ENCODE measurements at regions not wholly inside any gene's neighbourhood (a gene's known extent, or its start where the extent isn't known, plus 50 kb on each side); places are given as distances from the start of the nearest gene placed in this dataset.
"Not testable (repeated sequence)": the region's sequence is repeated elsewhere in the genome, so short reads cannot be mapped to it uniquely, and the experiment has no call there.

DNA sequence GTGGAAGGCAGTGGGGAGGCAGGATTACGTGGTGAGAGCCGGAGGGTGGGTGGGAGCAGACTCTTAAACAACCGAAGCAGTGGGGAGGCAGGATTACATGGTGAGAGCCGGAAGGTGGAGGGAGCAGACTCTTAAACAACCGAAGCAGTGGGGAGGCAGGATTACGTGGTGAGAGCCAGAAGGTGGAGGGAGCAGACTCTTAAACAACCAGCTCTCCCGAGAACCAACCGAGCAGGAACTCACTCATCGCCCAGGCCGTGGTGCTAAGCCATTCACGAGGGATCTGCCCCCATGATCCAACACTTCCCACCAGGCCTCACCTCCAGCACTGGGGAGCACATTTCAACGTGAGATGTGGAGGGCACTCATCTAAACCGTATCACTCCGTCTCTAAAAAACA, 87.7 kb downstream of the RTP5 start:
- no peak for DNase-seq (ENCODE audit: low read depth in 2 of 2)

DNA sequence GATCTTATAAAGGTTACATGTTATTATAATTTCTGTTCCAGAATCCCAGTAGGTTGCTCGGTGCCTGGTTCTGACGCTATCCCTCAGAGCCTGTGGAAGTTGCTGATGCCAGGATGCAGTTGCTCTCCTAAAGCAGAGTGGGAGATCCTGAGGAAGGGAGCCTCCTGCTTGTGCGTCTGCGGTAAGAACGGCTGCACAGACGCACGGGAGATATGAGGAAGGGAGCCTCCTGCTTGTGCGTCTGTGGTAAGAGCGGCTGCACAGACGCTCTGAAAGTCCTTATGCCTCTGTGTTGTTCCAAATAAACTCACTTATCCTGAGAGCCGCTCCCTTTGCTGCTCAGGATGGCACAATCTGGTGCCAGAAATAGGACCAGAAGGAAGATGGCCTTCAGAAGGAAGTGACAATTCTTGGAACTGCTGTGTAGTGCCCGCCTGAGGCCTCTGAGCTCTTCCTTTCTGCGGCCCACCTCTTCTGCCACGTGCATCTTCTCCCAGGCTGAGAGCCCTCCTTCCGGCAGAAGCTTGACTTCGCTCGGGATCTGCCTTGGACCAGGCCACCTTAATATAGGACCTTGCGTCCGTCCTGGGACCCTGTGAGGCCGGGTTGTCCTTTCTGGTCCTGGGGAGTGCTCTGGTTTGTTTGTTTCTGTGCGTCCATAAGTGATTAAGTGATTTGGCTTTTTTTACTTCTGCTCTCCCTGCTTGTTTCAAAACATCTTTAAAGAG, 89.5 kb downstream of the RTP5 start:
- DNase-seq (ENCODE audit: low read depth in 2 of 2): no peak

DNA sequence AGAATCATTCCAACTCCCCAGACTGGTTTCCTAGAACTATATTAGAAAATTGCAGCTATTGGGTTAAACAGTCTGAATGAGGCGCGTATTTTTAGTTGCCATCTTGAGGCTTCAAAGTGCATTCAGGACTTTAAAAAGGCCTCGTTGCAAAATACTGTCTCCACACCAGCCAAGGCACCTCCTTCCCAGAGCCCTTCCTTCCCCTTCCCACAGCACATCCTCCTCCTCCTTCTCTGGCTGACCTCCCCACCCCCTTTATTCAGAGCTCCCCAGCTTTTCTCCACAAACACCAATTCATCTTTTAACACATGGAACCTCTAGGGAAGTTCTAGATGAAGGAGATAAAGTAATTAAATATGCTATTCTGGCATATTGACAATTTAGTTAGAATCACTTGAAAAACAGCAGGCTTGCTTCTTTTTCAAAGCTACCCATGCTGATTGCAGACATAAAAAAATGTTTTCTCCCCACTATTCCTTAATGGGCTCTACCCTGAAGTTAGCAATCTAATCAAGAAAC, 90.3 kb downstream of the RTP5 start:
- DNase-seq (ENCODE audit: low read depth in 2 of 2): no peak

DNA sequence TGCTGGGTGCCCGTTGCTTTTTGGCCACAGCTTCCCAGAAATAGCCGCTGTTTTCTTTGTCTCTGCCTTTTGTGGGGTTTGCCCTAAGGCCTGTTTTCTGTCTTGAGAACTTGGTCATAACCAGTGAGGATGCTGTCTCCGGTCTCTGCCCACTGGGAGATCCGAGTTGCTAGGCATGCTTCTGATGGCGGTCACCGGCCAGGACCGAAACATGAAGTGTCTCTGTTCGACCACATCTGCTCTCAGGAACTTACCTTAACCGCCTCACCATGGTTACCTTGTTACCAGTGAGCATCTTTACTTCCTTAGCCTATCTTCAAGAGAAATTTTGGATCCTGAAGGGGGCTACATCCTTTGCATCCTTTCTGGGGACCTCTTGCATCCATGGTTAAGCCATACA, 91.9 kb downstream of the RTP5 start:
- DNase-seq (ENCODE audit: low read depth in 2 of 2): no peak

GRCh38 chr2:241964133-241964532, 94.6 kb downstream of the RTP5 start:
- no peak for DNase-seq (ENCODE audit: low read depth in 2 of 2)

DNA sequence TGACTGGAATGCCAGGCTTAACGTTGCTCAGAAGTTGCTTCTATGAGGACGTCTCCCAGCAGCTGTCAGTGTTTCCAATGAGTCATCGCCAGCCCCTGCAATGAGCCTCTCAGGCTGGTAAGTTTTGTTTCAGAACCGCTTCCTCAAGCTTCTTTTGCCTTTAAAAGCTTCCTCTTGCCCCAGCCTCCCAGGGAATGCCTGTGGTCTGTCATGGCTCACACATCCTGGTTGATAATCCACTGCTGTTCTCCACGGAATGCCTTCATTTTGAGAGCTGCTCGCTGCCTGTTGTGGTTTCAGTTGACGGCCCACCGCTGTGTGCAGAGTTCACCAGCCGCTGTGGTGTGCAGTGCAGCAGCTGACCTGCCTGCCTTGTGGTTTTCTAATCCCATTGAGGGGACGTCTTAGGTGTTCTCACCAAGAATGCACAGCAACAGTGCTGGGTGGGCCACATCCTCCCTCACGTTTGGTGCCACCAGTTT, 96.4 kb downstream of the RTP5 start:
- DNase-seq (ENCODE audit: low read depth in 2 of 2): peak; percentile 46 to 59

DNA sequence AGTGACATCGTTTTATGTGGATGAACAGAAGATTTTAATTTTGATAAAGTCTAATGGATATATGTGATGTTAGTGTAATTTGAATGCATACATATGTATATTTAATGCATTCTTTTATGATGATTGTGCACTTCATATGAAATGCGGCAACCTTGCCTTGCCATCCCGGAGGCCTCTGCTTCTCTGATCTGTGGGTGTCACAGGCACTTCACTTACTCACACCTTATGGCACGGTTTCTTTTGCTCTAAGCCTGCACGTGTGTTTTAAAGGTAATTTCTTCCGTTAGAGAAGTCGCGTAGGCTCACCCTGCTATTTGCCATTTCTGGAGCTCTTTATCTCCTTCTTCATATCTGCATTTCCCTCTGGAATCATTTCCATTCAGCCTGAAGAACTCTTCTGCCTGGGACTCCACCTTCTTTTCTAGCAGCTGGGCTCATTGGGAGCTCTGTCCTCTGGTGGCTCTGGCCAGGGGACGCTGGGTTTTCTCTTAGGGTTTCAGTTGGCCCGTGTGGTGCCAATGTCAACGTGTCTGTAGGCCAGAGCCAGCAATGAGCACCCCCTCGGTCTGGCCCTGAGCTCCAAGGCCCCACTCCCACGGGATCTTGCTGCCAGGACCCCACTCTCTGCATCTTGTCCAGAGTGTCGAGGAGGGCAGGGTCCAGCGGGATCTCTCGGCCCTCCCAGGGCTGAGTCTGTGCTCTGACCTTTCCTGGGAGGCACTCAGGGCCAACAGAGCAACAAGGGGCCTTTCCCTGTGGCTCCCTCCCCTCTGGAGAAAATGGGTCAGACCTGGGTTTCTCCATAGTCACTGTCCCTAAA, 97.3 kb downstream of the RTP5 start:
- no peak for DNase-seq (ENCODE audit: low read depth in 2 of 2)

GRCh38 chr2:241967467-241968144, 98.1 kb downstream of the RTP5 start:
- DNase-seq (ENCODE audit: low read depth in 2 of 2): no peak

- DNase-seq (ENCODE audit: low read depth in 2 of 2): no peak
Observed at GRCh38 chr2:241968417-241968816, 98.9 kb downstream of the RTP5 start.

GRCh38 chr2:241969182-241969581, 99.7 kb downstream of the RTP5 start:
- not testable (repeated sequence) for DNase-seq (ENCODE audit: low read depth in 2 of 2)

DNA sequence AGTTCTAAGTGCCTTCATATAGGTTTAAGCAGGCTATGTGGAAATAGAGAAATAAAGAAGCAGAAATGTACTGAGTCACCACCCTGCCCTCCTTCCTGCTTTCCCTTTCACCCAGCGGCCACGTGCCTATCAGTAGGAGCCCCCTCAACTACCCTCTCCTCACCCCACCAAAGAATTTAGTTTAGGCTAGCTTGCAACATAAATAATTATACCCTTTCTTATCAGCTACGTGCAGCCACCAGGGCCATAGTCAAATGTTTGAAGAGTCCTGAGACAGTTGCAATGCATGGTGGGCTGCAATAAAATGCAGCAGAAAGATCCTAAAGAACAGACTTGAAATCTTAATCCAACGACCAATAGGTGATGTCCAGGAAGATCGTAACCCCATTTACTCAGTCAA, 101.2 kb downstream of the RTP5 start:
- DNase-seq (ENCODE audit: low read depth in 2 of 2): no peak

DNA sequence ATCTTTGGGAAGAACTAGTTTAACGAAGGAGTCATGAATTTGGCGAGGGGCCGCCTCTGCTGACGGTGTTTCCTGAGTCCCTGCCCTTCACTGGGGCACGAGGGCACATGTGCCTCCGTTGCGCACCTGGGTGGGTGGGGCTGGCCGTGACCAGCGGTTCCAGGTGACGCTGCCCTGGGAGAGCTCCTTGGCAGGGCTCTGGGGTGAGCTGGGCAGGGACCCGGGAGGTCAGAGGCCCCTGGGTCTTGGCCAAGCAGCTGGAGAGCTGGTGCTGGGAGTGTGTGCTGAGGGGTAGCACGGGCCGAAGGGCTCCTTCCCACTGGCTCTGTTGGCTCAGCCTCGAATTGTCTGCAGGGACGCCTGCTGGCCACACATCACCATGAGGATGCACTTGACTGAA, 104.6 kb downstream of the RTP5 start:
- DNase-seq (ENCODE audit: low read depth in 2 of 2): no peak

GRCh38 chr2:241974851-241975592, 105.5 kb downstream of the RTP5 start:
- DNase-seq (ENCODE audit: low read depth in 2 of 2): no peak

DNA sequence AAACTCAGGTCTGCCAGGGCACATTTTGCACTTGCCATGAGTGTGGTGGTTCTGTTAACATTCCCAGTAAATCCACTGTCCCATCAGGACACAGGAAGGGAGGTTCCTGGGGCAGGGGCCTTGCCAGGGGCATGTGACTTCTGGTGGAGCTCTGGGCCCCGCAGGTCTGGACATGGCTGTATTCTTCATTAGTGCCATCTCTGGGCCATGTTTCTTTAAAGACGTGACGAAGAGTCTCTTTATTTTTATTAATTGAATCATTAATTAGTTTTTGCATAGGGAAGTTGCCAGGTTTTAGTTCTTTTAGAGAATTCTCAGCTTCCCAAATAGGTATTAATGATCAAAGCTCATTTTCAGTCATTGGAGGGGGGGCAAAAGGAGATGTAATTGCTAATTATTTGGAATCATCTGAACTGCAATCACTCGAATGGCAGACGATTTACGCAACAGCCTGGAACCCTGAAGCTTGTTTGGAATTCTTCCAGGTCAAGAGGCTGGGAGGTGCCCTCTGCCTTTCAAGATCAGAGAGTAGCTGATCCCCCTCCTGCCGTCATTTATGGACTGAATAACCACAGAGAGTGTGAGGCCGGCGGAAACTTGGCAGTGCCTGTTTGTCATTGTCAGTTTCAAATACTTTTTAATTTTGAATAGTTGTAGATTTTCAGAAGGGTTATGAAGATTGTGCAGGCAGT, 106.2 kb downstream of the RTP5 start:
- DNase-seq (ENCODE audit: low read depth in 2 of 2): no peak

DNA sequence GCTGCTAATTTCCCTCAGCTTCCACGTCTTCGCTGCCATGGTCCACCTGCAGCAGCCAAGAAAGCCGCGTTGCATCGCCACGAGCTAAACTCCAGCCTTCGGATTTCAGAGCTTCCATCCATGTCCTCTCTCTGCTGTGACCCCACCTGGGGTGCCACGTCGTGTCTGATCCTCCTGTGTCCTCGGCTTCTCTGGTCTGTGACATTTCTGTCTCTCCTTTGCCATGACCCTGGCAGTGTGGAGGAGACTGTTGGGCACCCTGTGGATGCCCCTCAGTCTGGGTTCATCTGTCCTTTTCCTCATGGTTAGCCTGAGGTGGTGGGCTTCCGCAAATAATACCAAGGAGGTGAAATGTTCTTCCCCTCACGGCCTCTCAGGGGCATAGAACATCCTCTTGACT, 106.8 kb downstream of the RTP5 start:
- DNase-seq (ENCODE audit: low read depth in 2 of 2): no peak

DNA sequence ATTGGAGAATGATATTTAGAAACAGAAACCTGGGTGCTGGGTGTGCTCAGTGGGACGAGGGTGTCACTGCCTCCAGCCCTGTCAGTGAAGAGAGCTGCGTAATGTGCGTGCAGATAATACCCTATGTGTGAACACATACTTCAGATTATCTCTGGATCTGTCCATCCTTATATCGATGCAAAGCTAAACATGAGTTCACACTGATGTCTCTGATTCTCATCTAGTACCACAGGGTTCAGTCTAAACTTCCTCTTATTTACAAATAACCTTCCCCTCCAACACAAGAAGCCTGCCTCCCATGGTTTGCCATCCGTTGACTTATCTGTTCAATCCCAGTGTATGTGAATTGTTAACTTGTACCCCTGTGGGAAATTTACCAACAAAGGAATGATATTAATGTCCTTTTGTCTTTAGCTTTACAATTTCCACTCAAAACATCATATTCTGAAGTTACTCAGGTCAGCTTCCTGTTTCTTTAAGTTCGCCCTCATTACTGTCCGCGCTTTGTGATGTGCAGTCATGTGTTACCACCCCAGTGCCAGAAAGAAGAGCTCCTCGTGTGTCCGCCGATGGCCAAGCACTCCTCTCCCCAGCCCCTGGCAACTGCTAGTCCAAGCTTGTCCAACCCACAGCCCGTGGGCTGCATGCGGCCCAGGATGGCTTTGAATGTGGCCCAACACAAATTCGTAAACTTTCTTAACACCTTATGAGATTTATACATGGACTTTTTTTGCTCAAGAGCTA, 108.2 kb downstream of the RTP5 start:
- no peak for DNase-seq (ENCODE audit: low read depth in 2 of 2)

DNA sequence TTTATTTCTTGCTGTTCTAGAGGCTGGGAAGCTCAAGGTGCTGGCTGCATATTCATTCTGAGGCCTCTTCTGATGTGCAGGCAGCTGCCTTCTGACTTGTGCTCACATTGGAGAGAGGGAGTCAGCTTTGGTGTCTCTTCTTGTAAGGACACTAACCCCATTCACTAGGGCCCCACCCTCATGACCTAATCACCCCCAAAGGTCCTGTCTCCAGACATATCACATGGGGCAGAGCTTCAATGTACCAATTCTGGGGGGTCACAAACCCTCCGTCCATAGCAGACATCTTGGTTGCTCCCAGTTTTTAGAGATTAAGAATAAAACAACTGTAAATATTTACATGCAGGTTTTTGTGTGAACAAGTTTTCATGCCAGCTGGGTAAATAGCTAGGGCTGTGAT, 109.1 kb downstream of the RTP5 start:
- no peak for DNase-seq (ENCODE audit: low read depth in 2 of 2)

DNA sequence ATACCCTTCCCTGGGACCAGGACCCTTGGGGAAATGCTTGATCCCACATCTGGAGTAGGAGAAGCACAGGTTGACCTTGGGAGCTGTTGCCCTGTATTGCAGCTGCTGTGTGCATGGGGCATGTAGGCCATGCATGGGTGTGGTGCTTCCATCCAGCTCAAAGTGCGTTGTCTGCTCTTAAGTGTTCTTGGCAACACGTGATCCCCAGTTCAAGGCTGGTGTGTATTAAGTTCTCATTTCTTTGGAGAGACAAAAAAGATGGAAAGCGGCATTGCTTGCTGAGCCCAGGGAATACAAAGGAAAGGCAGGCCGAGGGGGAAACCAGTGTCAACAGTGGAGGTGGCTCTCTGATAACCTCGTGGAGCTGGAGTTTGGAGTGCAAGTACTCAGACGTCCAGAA, 110.7 kb downstream of the RTP5 start:
- DNase-seq (ENCODE audit: low read depth in 2 of 2): no peak

DNA sequence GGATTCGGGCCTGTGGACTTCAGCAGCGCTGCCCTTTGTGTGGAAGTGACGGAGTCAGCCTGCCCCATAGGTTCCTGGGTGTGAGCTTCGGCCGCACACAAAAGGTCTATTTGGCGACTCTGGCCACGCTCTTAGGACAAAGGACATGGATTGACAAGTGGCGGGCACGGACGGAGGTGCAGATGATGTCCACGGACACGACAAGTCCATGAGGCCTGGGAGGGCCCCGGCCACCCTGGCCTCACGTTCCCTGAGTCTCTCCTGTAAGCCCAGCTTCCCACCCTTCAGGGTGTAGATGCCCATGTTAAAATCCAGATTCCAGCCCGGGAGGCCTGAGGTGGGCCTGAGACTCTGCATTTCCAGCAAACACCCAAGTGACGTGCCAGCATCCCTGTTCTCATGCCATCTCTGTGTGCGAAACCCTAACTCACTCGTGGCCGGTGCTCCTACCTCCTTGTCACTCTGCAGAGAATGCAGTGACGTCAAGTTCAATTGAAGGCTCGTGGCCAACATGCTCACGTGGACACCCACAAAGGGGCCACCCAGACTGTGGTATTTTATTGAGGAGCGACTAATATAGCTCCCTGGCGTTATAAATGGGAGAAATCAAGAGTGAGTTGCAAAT, 111.7 kb downstream of the RTP5 start:
- DNase-seq (ENCODE audit: low read depth in 2 of 2): no peak
